Tibial nerve (tissue), 3 donors: ENCODE measurements at regions not wholly inside any gene's neighbourhood (a gene's known extent, or its start where the extent isn't known, plus 50 kb on each side); places are given as distances from the start of the nearest gene placed in this dataset.

Source experiments
- POLR2A ChIP-seq, 2 donors: fragments of 450-650 bp; IDR thresholded peaks; one replicate each; pipeline ENCODE4 v1.6.1; 2017; ENCODE audit warnings: antibody characterized with exemption in 2 of 2, mild to moderate bottlenecking in 2 of 2, moderate library complexity in 2 of 2
- TF ChIP-seq, protein P1 (sequence below), 5 experiments: fragments of 200-600 bp in 3 of 5; fragments of 450-650 bp in 2 of 5; sonication (generic) in 3 of 5; IDR thresholded peaks; one replicate each; pipeline ENCODE4 v1.5.1; 2016 to 2019; ENCODE audit warnings: antibody characterized with exemption in 5 of 5, mild to moderate bottlenecking in 3 of 5, moderate library complexity in 2 of 5

DNA sequence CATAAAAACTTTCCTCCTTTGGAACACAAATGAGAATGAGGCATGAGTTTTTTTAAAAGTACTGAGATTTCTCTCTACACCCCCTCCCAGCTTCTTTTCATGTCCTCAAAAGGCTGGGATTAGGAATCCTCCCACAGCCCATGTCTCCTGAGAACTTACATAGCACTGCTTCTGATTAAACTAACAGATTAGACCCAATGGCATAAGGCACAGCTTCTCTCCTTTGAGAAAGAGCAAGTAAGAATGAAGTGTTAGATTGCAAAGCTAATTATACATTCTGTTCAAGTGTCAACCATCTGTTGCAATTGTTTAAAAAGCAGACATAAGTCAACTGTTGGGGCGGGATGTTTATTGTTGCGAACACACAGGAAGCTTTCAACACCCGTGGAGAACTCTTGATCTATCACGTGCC, 715.1 kb downstream of the CDH11 start:
- TF ChIP-seq, protein P1, sequence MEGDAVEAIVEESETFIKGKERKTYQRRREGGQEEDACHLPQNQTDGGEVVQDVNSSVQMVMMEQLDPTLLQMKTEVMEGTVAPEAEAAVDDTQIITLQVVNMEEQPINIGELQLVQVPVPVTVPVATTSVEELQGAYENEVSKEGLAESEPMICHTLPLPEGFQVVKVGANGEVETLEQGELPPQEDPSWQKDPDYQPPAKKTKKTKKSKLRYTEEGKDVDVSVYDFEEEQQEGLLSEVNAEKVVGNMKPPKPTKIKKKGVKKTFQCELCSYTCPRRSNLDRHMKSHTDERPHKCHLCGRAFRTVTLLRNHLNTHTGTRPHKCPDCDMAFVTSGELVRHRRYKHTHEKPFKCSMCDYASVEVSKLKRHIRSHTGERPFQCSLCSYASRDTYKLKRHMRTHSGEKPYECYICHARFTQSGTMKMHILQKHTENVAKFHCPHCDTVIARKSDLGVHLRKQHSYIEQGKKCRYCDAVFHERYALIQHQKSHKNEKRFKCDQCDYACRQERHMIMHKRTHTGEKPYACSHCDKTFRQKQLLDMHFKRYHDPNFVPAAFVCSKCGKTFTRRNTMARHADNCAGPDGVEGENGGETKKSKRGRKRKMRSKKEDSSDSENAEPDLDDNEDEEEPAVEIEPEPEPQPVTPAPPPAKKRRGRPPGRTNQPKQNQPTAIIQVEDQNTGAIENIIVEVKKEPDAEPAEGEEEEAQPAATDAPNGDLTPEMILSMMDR (IDR thresholded peaks at IDR 0.05), result no peak
- TF ChIP-seq POLR2A (IDR thresholded peaks at IDR 0.05), result no peak
